ENCODE measurements at regions not wholly inside any gene's neighbourhood (a gene's known extent, or its start where the extent isn't known, plus 50 kb on each side); places are given as distances from the start of the nearest gene placed in this dataset.

GRCh38 chr3:94587291-94587690 is 524.4 kb downstream of the NSUN3 start:
- no peak for TF ChIP-seq CTCF (IDR thresholded peaks at IDR 0.05; ENCODE audit: low read length)
- no peak for TF ChIP-seq EZH2 (IDR thresholded peaks at IDR 0.05; ENCODE audit: borderline replicate concordance, low read length)
